Mammary epithelial cell (primary cell): ENCODE measurements at regions not wholly inside any gene's neighbourhood (a gene's known extent, or its start where the extent isn't known, plus 50 kb on each side); places are given as distances from the start of the nearest gene placed in this dataset.

Source experiments
- EZH2 ChIP-seq: IDR thresholded peaks from 2 replicates; pipeline ENCODE4 v1.6.1; 2012; ENCODE audit warnings: low read length, inconsistent platforms, borderline replicate concordance
- TF ChIP-seq, protein P1 (sequence below), 2 donors: IDR thresholded peaks in 1 of 2; conservative IDR thresholded peaks in 1 of 2; 2 replicates each; pipeline ENCODE4 v1.5.1; 2011 to 2012; ENCODE audit warnings: inconsistent platforms in 2 of 2, low read length in 2 of 2, mild to moderate bottlenecking in 2 of 2, control low read depth in 1 of 2, low read depth in 1 of 2; ENCODE audit not compliant: insufficient read depth in 1 of 2; ENCODE audit errors: extremely low read depth in 1 of 2

DNA sequence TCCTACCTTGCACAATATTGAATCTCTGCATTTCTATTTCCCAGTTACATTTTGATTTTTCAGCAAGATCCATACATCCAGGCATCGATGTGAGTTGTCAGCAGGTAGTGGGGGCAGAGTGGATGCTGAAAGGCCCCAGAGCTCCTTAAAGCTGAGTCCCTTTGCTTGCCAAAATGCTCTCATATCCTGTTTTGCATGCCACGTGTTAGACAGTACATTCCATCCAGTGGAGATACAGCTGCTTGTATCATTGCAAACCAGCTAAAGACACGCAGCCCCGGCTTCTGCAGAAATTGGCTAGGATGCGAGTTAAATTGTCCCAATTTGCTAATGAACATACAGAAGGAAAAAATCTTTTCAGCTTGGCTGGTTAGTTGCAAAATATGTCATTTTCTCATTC, 179.6 kb upstream of the MXRA5 start:
- TF ChIP-seq, protein P1, sequence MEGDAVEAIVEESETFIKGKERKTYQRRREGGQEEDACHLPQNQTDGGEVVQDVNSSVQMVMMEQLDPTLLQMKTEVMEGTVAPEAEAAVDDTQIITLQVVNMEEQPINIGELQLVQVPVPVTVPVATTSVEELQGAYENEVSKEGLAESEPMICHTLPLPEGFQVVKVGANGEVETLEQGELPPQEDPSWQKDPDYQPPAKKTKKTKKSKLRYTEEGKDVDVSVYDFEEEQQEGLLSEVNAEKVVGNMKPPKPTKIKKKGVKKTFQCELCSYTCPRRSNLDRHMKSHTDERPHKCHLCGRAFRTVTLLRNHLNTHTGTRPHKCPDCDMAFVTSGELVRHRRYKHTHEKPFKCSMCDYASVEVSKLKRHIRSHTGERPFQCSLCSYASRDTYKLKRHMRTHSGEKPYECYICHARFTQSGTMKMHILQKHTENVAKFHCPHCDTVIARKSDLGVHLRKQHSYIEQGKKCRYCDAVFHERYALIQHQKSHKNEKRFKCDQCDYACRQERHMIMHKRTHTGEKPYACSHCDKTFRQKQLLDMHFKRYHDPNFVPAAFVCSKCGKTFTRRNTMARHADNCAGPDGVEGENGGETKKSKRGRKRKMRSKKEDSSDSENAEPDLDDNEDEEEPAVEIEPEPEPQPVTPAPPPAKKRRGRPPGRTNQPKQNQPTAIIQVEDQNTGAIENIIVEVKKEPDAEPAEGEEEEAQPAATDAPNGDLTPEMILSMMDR (conservative IDR thresholded peaks at IDR 0.05 in 1 of 2, IDR thresholded peaks at IDR 0.05 in 1 of 2; ENCODE audit: extremely low read depth in 1 of 2, insufficient read depth in 1 of 2, low read depth in 1 of 2, low read length in 2 of 2) = no peak
- TF ChIP-seq EZH2 = no peak
